B cell (primary cell): ENCODE measurements at regions not wholly inside any gene's neighbourhood (a gene's known extent, or its start where the extent isn't known, plus 50 kb on each side); places are given as distances from the start of the nearest gene placed in this dataset.

Experiments
- ATAC-seq: fragments of 200-7000 bp; cut with Tn5 transposase; one replicate; pipeline ENCODE4 v1.10.0; 2021; ENCODE audit warnings: low read depth, mild to moderate bottlenecking, moderate number of reproducible peaks, moderate library complexity
- CTCF ChIA-PET: fragments of 350-600 bp; sonication (Branson Sonifier 250); formaldehyde crosslinking; loops from one replicate; lab custom pipeline; 2021; ENCODE audit warnings: antibody characterized with exemption, inconsistent platforms; lab: Charles Lee
- POLR2A ChIA-PET: fragments of 350-600 bp; sonication (Branson Sonifier 250); formaldehyde crosslinking; loops from one replicate; lab custom pipeline; 2021; ENCODE audit warnings: antibody characterized with exemption; lab: Charles Lee
- DNase-seq: peaks from one replicate; pipeline ENCODE4 v3.0.0; 2013
- H2AFZ ChIP-seq: 2 replicates; pipeline ENCODE4 v1.6.1; 2012; ENCODE audit warnings: mild to moderate bottlenecking, low read depth, low read length; ENCODE audit not compliant: insufficient read depth, poor library complexity, severe bottlenecking
- H3K27ac ChIP-seq, 2 donors: 1 replicate in 1 of 2; 2 replicates in 1 of 2; pipeline ENCODE4 v1.5.1; 2012 to 2013; ENCODE audit warnings: low read length in 2 of 2, mild to moderate bottlenecking in 2 of 2, moderate library complexity in 1 of 2
- H3K27me3 ChIP-seq, 4 experiments: fragments of 200-600 bp in 1 of 4; sonication (generic) in 1 of 4; replicated peaks in 1 of 4; 1 replicate in 2 of 4; 2 replicates in 2 of 4; pipeline versions ENCODE4 v1.6.1 to v1.7.0; 2013 to 2016; ENCODE audit warnings: low read length in 3 of 4, mild to moderate bottlenecking in 2 of 4, mixed read lengths in 1 of 4, moderate library complexity in 1 of 4; ENCODE audit not compliant: insufficient read depth in 4 of 4, control insufficient read depth in 3 of 4; ENCODE audit errors: control extremely low read depth in 1 of 4
- H3K36me3 ChIP-seq, 2 experiments: replicated peaks in 1 of 2; 1 replicate in 1 of 2; 2 replicates in 1 of 2; pipeline versions ENCODE4 v1.6.1 to v1.7.1; 2013; ENCODE audit warnings: low read length in 1 of 2; ENCODE audit not compliant: insufficient read depth in 2 of 2, control insufficient read depth in 1 of 2; ENCODE audit errors: control extremely low read depth in 1 of 2, extremely low read depth in 1 of 2
- H3K4me1 ChIP-seq, 2 donors: fragments of 200-600 bp in 1 of 2; sonication (generic) in 1 of 2; 1 replicate in 1 of 2; 2 replicates in 1 of 2; pipeline versions ENCODE4 v1.5.1 to v1.6.1; 2013 to 2017; ENCODE audit warnings: low read length in 2 of 2; ENCODE audit not compliant: control insufficient read depth in 2 of 2, insufficient read depth in 2 of 2
- H3K4me2 ChIP-seq: replicated peaks from 2 replicates; pipeline ENCODE3; 2012; ENCODE audit warnings: mild to moderate bottlenecking, low read depth, low read length; ENCODE audit not compliant: poor library complexity, severe bottlenecking
- H3K4me3 ChIP-seq, 5 experiments: fragments of 200-600 bp in 1 of 5; sonication (generic) in 1 of 5; 1 replicate in 3 of 5; 2 replicates in 2 of 5; pipeline versions ENCODE4 v1.5.1 to v1.7.0; 2011 to 2016; ENCODE audit warnings: low read length in 4 of 5, mild to moderate bottlenecking in 4 of 5, low read depth in 2 of 5, control low read depth in 1 of 5, moderate library complexity in 1 of 5; ENCODE audit not compliant: insufficient read depth in 1 of 5; ENCODE audit errors: control extremely low read depth in 1 of 5, extremely low read depth in 1 of 5
- H3K79me2 ChIP-seq: fragments of 200-600 bp; sonication (generic); one replicate; pipeline ENCODE4 v1.6.0; 2016; ENCODE audit warnings: low read length; ENCODE audit not compliant: control insufficient read depth, insufficient read depth
- H3K9ac ChIP-seq: fragments of 200-600 bp; sonication (generic); 2 replicates; pipeline ENCODE4 v1.6.1; 2017; ENCODE audit warnings: mild to moderate bottlenecking, low read length, moderate library complexity
- H3K9me3 ChIP-seq, 3 donors: one replicate each; pipeline versions ENCODE4 v1.6.1 to v1.7.1; 2013; ENCODE audit warnings: low read length in 2 of 3; ENCODE audit not compliant: control insufficient read depth in 2 of 3, insufficient read depth in 1 of 3; ENCODE audit errors: control extremely low read depth in 1 of 3
- H4K20me1 ChIP-seq: 2 replicates; pipeline ENCODE4 v1.6.0; 2012; ENCODE audit warnings: mild to moderate bottlenecking, low read length; ENCODE audit not compliant: insufficient read depth, control insufficient read depth, poor library complexity, severe bottlenecking
- H3K27ac Mint-ChIP-seq: one replicate; pipeline ENCODE4 v1.8.0; 2021; ENCODE audit warnings: mixed read lengths
- H3K27me3 Mint-ChIP-seq: one replicate; pipeline ENCODE4 v1.8.0; 2021; ENCODE audit warnings: mixed read lengths
- H3K4me1 Mint-ChIP-seq: one replicate; pipeline ENCODE4 v1.8.0; 2021; ENCODE audit warnings: mixed read lengths
- H3K4me3 Mint-ChIP-seq: one replicate; pipeline ENCODE4 v1.8.0; 2021; ENCODE audit warnings: mixed read lengths
- H3K9me3 Mint-ChIP-seq: one replicate; pipeline ENCODE4 v1.8.0; 2022; ENCODE audit warnings: mixed read lengths; ENCODE audit not compliant: insufficient read depth
- EZH2 ChIP-seq: IDR thresholded peaks from 2 replicates; pipeline ENCODE4 v1.6.1; 2012; ENCODE audit warnings: borderline replicate concordance, low read depth, mild to moderate bottlenecking, moderate library complexity, low read length; ENCODE audit not compliant: insufficient read depth, poor library complexity, severe bottlenecking
- WGBS: methylation state at CpG from one replicate; pipeline ENCODE4 v1.1.5; 2013; ENCODE audit warnings: missing lambda C conversion rate; ENCODE audit not compliant: insufficient coverage; 5-methylcytosine and 5-hydroxymethylcytosine counted together
- intact Hi-C: fragments of 100-400 bp; cut with micrococcal nuclease; formaldehyde crosslinking; loops from one replicate; pipeline ENCODE4 v1.10.0; 2022
- TF ChIP-seq, protein P1 (sequence below): fragments of 200-600 bp; IDR thresholded peaks from one replicate; pipeline ENCODE4 v1.8.0; 2022; ENCODE audit warnings: antibody characterized with exemption, mild to moderate bottlenecking

DNA sequence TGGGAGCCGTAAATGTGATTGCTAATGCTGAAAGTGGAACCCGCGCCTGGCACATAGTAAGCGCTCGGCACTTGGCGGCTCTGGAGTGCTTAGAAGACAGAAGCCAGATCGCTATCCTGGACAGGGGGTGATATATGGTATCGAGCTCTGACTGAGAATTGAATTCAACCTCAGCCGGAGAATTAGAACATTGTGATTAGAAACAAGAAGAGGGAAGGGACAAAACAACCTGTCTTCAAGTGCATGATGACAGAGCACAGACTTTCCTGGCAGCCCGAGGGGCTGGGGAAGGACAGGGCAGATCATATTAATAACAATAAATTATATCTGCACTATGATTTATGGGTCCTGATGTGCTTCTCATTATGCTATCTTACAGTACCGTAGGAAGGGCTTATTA lies 66.9 kb upstream of the TBX3 start:
- Histone ChIP-seq H3K27me3 (no peaks in the 10 kb centered on the region), H3K4me2 (no peak overlapping the region), H3K4me3 (no peak overlapping the region), H4K20me1 (no peaks in the 10 kb centered on the region), H3K9me3 (peaks cover 0 to 6% (median 0%) of the 10 kb centered on the region in 3 donors), H3K36me3 (no peaks in the 10 kb centered on the region), H3K4me1 (no peaks in the 10 kb centered on the region), H3K9ac (no peak overlapping the region), H3K79me2 (no peaks in the 10 kb centered on the region), H2AFZ (no peak overlapping the region), H3K27ac (no peak overlapping the region)
- intact Hi-C loops: no loop called here
- H3K27ac Mint-ChIP-seq: no peak overlapping the region
- DNase-seq (no peak), ATAC-seq (no peak)
- no peak for TF ChIP-seq EZH2
- TF ChIP-seq, protein P1, sequence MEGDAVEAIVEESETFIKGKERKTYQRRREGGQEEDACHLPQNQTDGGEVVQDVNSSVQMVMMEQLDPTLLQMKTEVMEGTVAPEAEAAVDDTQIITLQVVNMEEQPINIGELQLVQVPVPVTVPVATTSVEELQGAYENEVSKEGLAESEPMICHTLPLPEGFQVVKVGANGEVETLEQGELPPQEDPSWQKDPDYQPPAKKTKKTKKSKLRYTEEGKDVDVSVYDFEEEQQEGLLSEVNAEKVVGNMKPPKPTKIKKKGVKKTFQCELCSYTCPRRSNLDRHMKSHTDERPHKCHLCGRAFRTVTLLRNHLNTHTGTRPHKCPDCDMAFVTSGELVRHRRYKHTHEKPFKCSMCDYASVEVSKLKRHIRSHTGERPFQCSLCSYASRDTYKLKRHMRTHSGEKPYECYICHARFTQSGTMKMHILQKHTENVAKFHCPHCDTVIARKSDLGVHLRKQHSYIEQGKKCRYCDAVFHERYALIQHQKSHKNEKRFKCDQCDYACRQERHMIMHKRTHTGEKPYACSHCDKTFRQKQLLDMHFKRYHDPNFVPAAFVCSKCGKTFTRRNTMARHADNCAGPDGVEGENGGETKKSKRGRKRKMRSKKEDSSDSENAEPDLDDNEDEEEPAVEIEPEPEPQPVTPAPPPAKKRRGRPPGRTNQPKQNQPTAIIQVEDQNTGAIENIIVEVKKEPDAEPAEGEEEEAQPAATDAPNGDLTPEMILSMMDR: no peak
- no peak overlapping the region for H3K4me3 Mint-ChIP-seq
- CTCF ChIA-PET: no interaction called here
- H3K9me3 Mint-ChIP-seq: no peaks in the 10 kb centered on the region
- no peaks in the 10 kb centered on the region for H3K27me3 Mint-ChIP-seq
- POLR2A ChIA-PET: no interaction called here
- no peaks in the 10 kb centered on the region for H3K4me1 Mint-ChIP-seq
- WGBS: 96% methylated on average over 9 of the region's 11 CpGs

DNA sequence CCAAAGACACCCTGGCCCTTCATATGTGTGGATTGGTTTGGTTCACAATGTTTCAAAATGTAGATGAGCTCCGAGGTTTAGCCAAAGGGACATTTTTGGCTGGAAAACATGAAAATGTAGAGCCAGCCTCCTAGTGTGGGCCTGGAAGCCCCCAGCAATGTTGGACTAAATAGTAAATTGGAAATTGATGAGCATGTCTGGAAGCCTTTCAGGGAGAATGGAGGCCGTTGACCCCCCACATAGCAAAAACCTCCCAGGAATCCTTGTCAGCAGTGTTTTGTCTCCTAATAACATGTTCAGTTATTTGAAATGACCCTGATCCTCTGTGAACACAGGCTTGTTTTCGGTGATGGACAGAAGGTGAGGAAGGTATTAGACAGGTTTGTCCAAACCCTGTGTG lies 65.1 kb upstream of the TBX3 start:
- no peaks in the 10 kb centered on the region for H3K4me1 Mint-ChIP-seq
- no peak overlapping the region for H3K9ac ChIP-seq
- ChIA-PET POLR2A (no interaction called here), CTCF (no interaction called here)
- no peak for DNase-seq
- intact Hi-C loops: no loop called here
- no peak overlapping the region for H3K27ac ChIP-seq
- no peak overlapping the region for H2AFZ ChIP-seq
- H3K27me3 ChIP-seq: no peaks in the 10 kb centered on the region
- no peaks in the 10 kb centered on the region for H3K79me2 ChIP-seq
- H3K4me3 Mint-ChIP-seq: no peak overlapping the region
- no peak overlapping the region for H3K4me3 ChIP-seq
- no peaks in the 10 kb centered on the region for H4K20me1 ChIP-seq
- no peak overlapping the region for H3K4me2 ChIP-seq
- no peak for ATAC-seq
- peaks cover 0 to 10% (median 0%) of the 10 kb centered on the region in 3 donors for H3K9me3 ChIP-seq
- H3K4me1 ChIP-seq: no peaks in the 10 kb centered on the region
- H3K27ac Mint-ChIP-seq: no peak overlapping the region
- no peaks in the 10 kb centered on the region for H3K9me3 Mint-ChIP-seq
- TF ChIP-seq EZH2: no peak
- H3K36me3 ChIP-seq: no peaks in the 10 kb centered on the region
- no peaks in the 10 kb centered on the region for H3K27me3 Mint-ChIP-seq
- 100% methylated on average over 2 of the region's 3 CpGs for WGBS
